22Rv1 (cell line): ENCODE measurements at regions not wholly inside any gene's neighbourhood (a gene's known extent, or its start where the extent isn't known, plus 50 kb on each side); places are given as distances from the start of the nearest gene placed in this dataset.

ENCODE experiments used
- CTCF ChIP-seq: fragments of 450-650 bp; IDR thresholded peaks from 2 replicates; pipeline ENCODE4 v1.5.1; 2017; ENCODE audit warnings: mild to moderate bottlenecking
- ZFX ChIP-seq: fragments of 450-650 bp; IDR thresholded peaks from 2 replicates; pipeline ENCODE4 v1.6.1; 2017; ENCODE audit warnings: antibody characterized with exemption, borderline replicate concordance

GRCh38 chr1:29671446-29672356 lies 435.4 kb downstream of the PTPRU start:
- TF ChIP-seq CTCF (no peak), ZFX (no peak)
